Heart right ventricle (tissue), 16 donors: ENCODE measurements at regions not wholly inside any gene's neighbourhood (a gene's known extent, or its start where the extent isn't known, plus 50 kb on each side); places are given as distances from the start of the nearest gene placed in this dataset.

Experiments
- ATAC-seq, 8 donors: fragments of 200-7000 bp; cut with Tn5 transposase; one replicate each; pipeline ENCODE4 v1.9.1; 2020; ENCODE audit warnings: mild to moderate bottlenecking in 8 of 8, moderate library complexity in 8 of 8, moderate number of reproducible peaks in 1 of 8
- DNase-seq, 2 donors: peaks; one replicate each; pipeline ENCODE4 v3.0.0-alpha.2; 2020
- H3K27ac ChIP-seq, 10 donors: fragments of 200-600 bp; sonication (generic) in 2 of 10; one replicate each; pipeline versions ENCODE4 v1.5.0 to v1.8.0; 2020 to 2022; ENCODE audit warnings: mild to moderate bottlenecking in 3 of 10
- H3K27me3 ChIP-seq, 7 donors: fragments of 200-600 bp; one replicate each; pipeline ENCODE4 v1.8.0; 2021 to 2022; ENCODE audit warnings: mild to moderate bottlenecking in 2 of 7
- H3K36me3 ChIP-seq, 9 donors: fragments of 200-600 bp; sonication (generic) in 1 of 9; one replicate each; pipeline versions ENCODE4 v1.5.0 to v1.8.0; 2020 to 2022; ENCODE audit warnings: mild to moderate bottlenecking in 2 of 9
- H3K4me1 ChIP-seq, 9 donors: fragments of 200-600 bp; sonication (generic) in 1 of 9; one replicate each; pipeline versions ENCODE4 v1.5.0 to v1.8.0; 2020 to 2022; ENCODE audit warnings: mild to moderate bottlenecking in 4 of 9
- H3K4me3 ChIP-seq, 10 donors: fragments of 200-600 bp; sonication (generic) in 2 of 10; one replicate each; pipeline versions ENCODE4 v1.5.0 to v1.8.0; 2020 to 2022; ENCODE audit warnings: mild to moderate bottlenecking in 7 of 10, moderate library complexity in 2 of 10
- H3K9me3 ChIP-seq, 11 donors: fragments of 200-600 bp in 10 of 11; sonication (generic) in 2 of 11; one replicate each; pipeline versions ENCODE4 v1.5.0 to v1.8.0; 2013 to 2022; ENCODE audit warnings: mild to moderate bottlenecking in 2 of 11, control low read depth in 1 of 11, moderate library complexity in 1 of 11
- WGBS, 2 donors: extraction: QIAGEN DNeasy Blood & Tissue Kit; methylation state at CpG; one replicate each; pipeline ENCODE4 v1.1.7; 2013; ENCODE audit warnings: inconsistent platforms in 1 of 2; 5-methylcytosine and 5-hydroxymethylcytosine counted together
- intact Hi-C, 10 donors: fragments of 100-400 bp; cut with DNase I; formaldehyde crosslinking; loops; one replicate each; pipeline versions ENCODE4 v1.11.1 to v1.14.2; 2022
- TF ChIP-seq, protein P1 (sequence below), 9 donors: fragments of 200-600 bp; sonication (generic) in 2 of 9; IDR thresholded peaks; one replicate each; pipeline versions ENCODE4 v1.5.0 to v1.8.0; 2021 to 2022; ENCODE audit warnings: antibody characterized with exemption in 9 of 9, mild to moderate bottlenecking in 5 of 9, moderate library complexity in 1 of 9
- donor health status: Arrhythmogenic right ventricular cardiomyopathy.
- donor health status: ischemic (EF 13 %, LVEDD 7.1; RV severe dilation, severe dysfunction).
- donor health status: healthy with polysubstance abuse.
- donor health status: DM: no; HTN: yes; CAD: no.
- donor health status: DM: no; HTN: no; CAD: no.
- donor health status: ischemic (EF 25% LVEDD 6.9; RV normal size, moderate dysfunction).
- donor health status: ischemic (EF 25% LVEDD 5.7; RV mildly dilated, moderate dysfunction).
- donor health status: healthy.
- donor health status: DM: yes; HTN: yes; CAD: no.
- donor health status: Ischemic cardiomyopathy.
- donor health status: ischemic (EF 35%, LVEDD 5.7; RV mildly dilated, moderate dysfunction).
- donor health status: nonischemic (EF 11% LVEDD 7.7; RV severe dilation, severe dysfunction).
- donor health status: DM: yes; HTN: yes; CAD: no.
- donor health status: PGD.
- donor health status: ischemic (EF 29% LVEDD 5.4; RV normal size, mild dysfunction).
- donor health status: nonischemic (EF 23%, LVEDD 6.1; RV moderate dilation, normal function).

DNA sequence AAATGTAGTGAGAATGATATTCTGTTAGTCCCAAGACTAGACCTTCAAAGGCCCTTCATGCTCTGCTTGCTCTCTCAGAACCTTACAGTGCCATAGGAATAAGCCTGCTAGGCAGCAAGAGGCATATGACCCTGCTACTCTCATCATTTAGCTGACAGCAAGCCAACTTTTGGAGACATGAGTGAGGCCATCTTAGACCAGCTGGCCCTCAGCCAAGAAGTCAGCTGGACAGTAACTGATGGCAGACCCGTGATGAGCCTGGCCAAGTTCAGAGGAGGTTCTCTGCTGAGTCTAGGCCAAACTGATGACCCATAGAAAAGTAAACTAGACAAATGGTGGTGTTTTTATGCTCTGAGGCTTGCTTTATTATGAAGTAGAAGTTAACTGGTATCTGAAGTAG is 82.6 kb downstream of the C18orf54 start:
- intact Hi-C loops: loop anchor here (5.0 to 10.0 kb wide), 4 partner anchors 232 to 545 kb away; no protein-coding TSS in a partner anchor
- Histone ChIP-seq H3K36me3 (no peaks in the 10 kb centered on the region), H3K4me3 (no peak overlapping the region), H3K27me3 (peaks cover 0 to 13% (median 5%) of the 10 kb centered on the region in 7 donors), H3K9me3 (no peaks in the 10 kb centered on the region), H3K4me1 (no peaks in the 10 kb centered on the region), H3K27ac (no peak overlapping the region)
- TF ChIP-seq, protein P1, sequence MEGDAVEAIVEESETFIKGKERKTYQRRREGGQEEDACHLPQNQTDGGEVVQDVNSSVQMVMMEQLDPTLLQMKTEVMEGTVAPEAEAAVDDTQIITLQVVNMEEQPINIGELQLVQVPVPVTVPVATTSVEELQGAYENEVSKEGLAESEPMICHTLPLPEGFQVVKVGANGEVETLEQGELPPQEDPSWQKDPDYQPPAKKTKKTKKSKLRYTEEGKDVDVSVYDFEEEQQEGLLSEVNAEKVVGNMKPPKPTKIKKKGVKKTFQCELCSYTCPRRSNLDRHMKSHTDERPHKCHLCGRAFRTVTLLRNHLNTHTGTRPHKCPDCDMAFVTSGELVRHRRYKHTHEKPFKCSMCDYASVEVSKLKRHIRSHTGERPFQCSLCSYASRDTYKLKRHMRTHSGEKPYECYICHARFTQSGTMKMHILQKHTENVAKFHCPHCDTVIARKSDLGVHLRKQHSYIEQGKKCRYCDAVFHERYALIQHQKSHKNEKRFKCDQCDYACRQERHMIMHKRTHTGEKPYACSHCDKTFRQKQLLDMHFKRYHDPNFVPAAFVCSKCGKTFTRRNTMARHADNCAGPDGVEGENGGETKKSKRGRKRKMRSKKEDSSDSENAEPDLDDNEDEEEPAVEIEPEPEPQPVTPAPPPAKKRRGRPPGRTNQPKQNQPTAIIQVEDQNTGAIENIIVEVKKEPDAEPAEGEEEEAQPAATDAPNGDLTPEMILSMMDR (IDR thresholded peaks at IDR 0.05): no peak
- DNase-seq (no peak), ATAC-seq (no peak)
- 18 to 30% methylated on average over 1 of the region's 1 CpG for WGBS, 2 donors

GRCh38 chr18:54444319-54444914 is 86.7 kb downstream of the C18orf54 start:
- Histone ChIP-seq H3K36me3 (no peaks in the 10 kb centered on the region), H3K9me3 (peaks cover 0 to 4% (median 0%) of the 10 kb centered on the region in 11 donors), H3K4me1 (no peaks in the 10 kb centered on the region), H3K27ac (no peak overlapping the region), H3K27me3 (peaks cover 0 to 17% (median 3%) of the 10 kb centered on the region in 7 donors), H3K4me3 (no peak overlapping the region)
- DNase-seq (peak; percentile 19 to 20), ATAC-seq (peak in 7 of 8 donors; percentile 39 to 62 (median 56))
- WGBS, 2 donors: 12 to 13% methylated on average over 7 of the region's 7 CpGs
- intact Hi-C loops: loop anchor here (2.0 to 10.0 kb wide), 5 partner anchors 226 to 540 kb away; no protein-coding TSS in a partner anchor
- TF ChIP-seq, protein P1 (IDR thresholded peaks at IDR 0.05): peak; percentile 25 to 81 (median 68)

DNA sequence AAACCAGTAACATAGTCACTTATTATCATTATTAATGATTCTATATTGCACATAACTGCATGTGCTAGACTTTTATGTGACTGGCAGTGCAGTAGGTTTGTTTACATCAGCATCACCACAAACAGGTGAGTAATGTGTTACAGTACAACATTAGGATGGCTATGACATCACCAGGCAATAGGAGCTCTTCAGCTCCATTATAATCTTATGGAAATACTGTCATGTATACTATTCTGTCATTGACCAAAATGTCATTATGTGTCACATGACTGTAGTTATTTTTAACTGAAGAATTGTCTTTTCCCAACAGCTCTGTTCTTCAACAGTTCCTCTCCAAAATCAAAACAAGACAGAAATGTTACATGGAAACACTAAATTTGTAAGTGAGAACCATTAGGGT is 96.3 kb downstream of the C18orf54 start:
- Histone ChIP-seq H3K27me3 (peaks cover 0 to 8% (median 0%) of the 10 kb centered on the region in 7 donors), H3K27ac (no peak overlapping the region), H3K9me3 (no peaks in the 10 kb centered on the region), H3K36me3 (no peaks in the 10 kb centered on the region), H3K4me1 (no peaks in the 10 kb centered on the region), H3K4me3 (no peak overlapping the region)
- TF ChIP-seq, protein P1 (IDR thresholded peaks at IDR 0.05): no peak
- intact Hi-C loops: no loop called here
- DNase-seq: no peak
- ATAC-seq: no peak

DNA sequence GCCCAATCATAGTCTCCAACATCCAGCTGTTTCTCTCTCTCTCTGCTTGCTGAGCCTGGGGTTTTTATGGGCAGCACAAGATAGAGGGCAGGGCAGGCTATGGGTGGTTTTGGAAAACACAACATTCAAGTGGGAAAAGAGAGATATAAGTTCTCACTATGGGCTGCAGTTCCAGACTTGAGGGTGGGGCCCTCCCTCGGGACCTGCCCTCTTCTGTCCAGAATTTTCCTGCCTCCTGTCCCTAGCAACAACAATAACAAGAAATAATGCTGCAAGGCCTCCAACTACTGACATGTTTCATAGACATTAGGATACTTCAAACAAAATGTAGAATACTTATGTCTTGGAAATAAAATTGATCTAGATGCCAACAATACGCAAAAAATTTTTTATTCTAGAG is 107.8 kb downstream of the C18orf54 start:
- Histone ChIP-seq H3K36me3 (no peaks in the 10 kb centered on the region), H3K27ac (no peak overlapping the region), H3K4me1 (no peaks in the 10 kb centered on the region), H3K9me3 (peaks cover 0 to 12% (median 0%) of the 10 kb centered on the region in 11 donors), H3K4me3 (no peak overlapping the region), H3K27me3 (peaks cover 0 to 4% (median 0%) of the 10 kb centered on the region in 7 donors)
- no peak for ATAC-seq
- TF ChIP-seq, protein P1 (IDR thresholded peaks at IDR 0.05): no peak
- WGBS, 2 donors: 57 to 63% methylated on average over 2 of the region's 2 CpGs
- no peak for DNase-seq
- intact Hi-C loops: no loop called here
